Rectal smooth muscle tissue (tissue), 1 donor: ENCODE measurements at regions not wholly inside any gene's neighbourhood (a gene's known extent, or its start where the extent isn't known, plus 50 kb on each side); places are given as distances from the start of the nearest gene placed in this dataset.

Experiments used
- H3K27ac ChIP-seq: one replicate; pipeline ENCODE4 v1.7.0; 2013; ENCODE audit warnings: low read depth, low read length, inconsistent platforms
- H3K27me3 ChIP-seq: one replicate; pipeline ENCODE4 v1.7.0; 2013; ENCODE audit warnings: low read length; ENCODE audit not compliant: control insufficient read depth, insufficient read depth
- H3K36me3 ChIP-seq: one replicate; pipeline ENCODE4 v1.7.0; 2013; ENCODE audit warnings: low read length; ENCODE audit not compliant: control insufficient read depth, insufficient read depth
- H3K4me1 ChIP-seq: one replicate; pipeline ENCODE4 v1.7.0; 2013; ENCODE audit warnings: low read length; ENCODE audit not compliant: control insufficient read depth, insufficient read depth
- H3K4me3 ChIP-seq: one replicate; pipeline ENCODE4 v1.7.0; 2013; ENCODE audit warnings: low read length
- H3K9ac ChIP-seq: one replicate; pipeline ENCODE4 v1.7.0; 2013; ENCODE audit warnings: low read length

DNA sequence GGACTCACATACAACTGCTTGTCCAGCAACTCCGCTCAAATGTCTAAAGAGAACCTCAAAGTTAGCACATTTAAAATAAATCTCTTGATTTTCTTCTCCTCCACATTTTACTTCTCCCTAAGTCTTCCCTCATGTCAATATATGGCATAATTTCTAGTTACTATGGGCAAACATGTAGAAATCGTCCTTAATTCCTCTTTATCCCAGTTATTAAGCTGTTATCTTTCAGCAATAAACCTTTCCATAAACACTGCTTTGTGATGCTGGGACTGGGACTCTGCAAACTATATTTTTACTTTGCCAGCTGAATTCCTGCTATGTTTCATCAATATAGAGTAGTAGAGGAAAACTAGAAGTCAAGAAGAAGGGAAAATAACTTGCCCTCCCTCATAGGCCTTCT is 99.7 kb downstream of the KCNRG start:
- Histone ChIP-seq H3K36me3 (no peaks in the 10 kb centered on the region), H3K4me1 (no peaks in the 10 kb centered on the region), H3K4me3 (no peak overlapping the region), H3K27ac (no peak overlapping the region), H3K9ac (no peak overlapping the region), H3K27me3 (no peaks in the 10 kb centered on the region)

GRCh38 chr13:50115695-50116094 is 100.5 kb downstream of the KCNRG start:
- no peaks in the 10 kb centered on the region for H3K27me3 ChIP-seq
- H3K9ac ChIP-seq: no peak overlapping the region
- no peak overlapping the region for H3K27ac ChIP-seq
- no peaks in the 10 kb centered on the region for H3K4me1 ChIP-seq
- H3K4me3 ChIP-seq: no peak overlapping the region
- no peaks in the 10 kb centered on the region for H3K36me3 ChIP-seq

DNA sequence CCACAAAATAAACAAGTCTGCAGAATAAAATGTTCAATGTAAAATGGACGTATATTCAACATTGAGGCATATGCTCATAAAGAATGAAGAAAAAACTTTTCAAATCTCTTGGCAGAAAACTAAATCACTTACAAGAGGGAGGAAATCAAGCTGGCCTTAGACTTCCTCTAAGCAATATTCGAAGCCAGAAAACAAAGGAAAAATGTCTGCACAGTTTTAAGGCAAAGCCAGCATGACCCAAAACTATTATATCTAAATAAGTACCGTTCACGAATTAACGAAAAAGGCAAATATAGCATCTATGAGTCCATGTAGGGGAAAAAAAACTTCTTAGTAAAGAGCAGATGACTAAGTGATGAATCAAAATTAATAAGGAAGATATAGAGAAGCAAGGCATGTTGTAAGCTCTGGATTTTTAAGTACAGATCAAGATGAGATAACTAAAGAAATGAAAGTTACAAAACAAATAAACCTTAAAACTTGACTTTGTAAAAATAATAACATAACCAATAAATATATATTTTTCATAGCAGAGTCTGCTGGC is 101.3 kb downstream of the KCNRG start:
- Histone ChIP-seq H3K9ac (no peak overlapping the region), H3K36me3 (no peaks in the 10 kb centered on the region), H3K27me3 (no peaks in the 10 kb centered on the region), H3K4me1 (no peaks in the 10 kb centered on the region), H3K27ac (no peak overlapping the region), H3K4me3 (no peak overlapping the region)

DNA sequence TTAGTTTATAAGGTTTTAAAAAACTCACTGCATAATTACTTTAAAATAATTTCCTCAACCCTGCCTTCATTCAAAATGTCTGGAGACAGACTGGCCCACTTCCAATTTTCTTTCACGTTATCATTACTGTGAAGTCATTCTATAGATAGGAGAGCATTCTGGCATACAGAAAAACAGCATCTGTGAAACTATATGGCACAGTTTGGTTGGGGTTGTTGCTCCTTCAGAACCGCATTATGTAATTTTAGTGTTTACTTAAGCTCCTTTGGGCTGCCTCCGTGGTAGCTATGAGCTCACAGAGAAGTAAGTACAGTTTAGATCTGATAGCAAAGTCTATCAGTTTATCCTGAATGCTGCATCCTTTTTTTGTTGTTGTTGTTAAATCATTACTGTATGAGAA is 104.3 kb downstream of the KCNRG start:
- Histone ChIP-seq H3K4me1 (no peaks in the 10 kb centered on the region), H3K9ac (no peak overlapping the region), H3K27me3 (no peaks in the 10 kb centered on the region), H3K27ac (no peak overlapping the region), H3K4me3 (no peak overlapping the region), H3K36me3 (no peaks in the 10 kb centered on the region)

- no peaks in the 10 kb centered on the region for H3K4me1 ChIP-seq
- no peak overlapping the region for H3K4me3 ChIP-seq
- no peak overlapping the region for H3K9ac ChIP-seq
These were observed 107.2 kb downstream of the KCNRG start for GRCh38 chr13:50122455-50122854.

GRCh38 chr13:50123002-50123401 is 107.8 kb downstream of the KCNRG start:
- Histone ChIP-seq H3K4me1 (no peaks in the 10 kb centered on the region), H3K27me3 (no peaks in the 10 kb centered on the region), H3K27ac (peak overlapping the region; percentile 92), H3K9ac (no peak overlapping the region), H3K4me3 (peak overlapping the region; percentile 79), H3K36me3 (no peaks in the 10 kb centered on the region)

More at GRCh38 chr13:50122455-50122854, 107.2 kb downstream of the KCNRG start:
- H3K27ac ChIP-seq: no peak overlapping the region
- H3K36me3 ChIP-seq: no peaks in the 10 kb centered on the region
- H3K27me3 ChIP-seq: no peaks in the 10 kb centered on the region

- Histone ChIP-seq H3K36me3 (no peaks in the 10 kb centered on the region), H3K4me1 (no peaks in the 10 kb centered on the region), H3K27me3 (peaks cover 2% of the 10 kb centered on the region), H3K9ac (peak overlapping the region; percentile 88), H3K4me3 (peak overlapping the region; percentile 79), H3K27ac (peak overlapping the region; percentile 92)
These were observed 108.2 kb downstream of the KCNRG start for GRCh38 chr13:50123515-50123861.

DNA sequence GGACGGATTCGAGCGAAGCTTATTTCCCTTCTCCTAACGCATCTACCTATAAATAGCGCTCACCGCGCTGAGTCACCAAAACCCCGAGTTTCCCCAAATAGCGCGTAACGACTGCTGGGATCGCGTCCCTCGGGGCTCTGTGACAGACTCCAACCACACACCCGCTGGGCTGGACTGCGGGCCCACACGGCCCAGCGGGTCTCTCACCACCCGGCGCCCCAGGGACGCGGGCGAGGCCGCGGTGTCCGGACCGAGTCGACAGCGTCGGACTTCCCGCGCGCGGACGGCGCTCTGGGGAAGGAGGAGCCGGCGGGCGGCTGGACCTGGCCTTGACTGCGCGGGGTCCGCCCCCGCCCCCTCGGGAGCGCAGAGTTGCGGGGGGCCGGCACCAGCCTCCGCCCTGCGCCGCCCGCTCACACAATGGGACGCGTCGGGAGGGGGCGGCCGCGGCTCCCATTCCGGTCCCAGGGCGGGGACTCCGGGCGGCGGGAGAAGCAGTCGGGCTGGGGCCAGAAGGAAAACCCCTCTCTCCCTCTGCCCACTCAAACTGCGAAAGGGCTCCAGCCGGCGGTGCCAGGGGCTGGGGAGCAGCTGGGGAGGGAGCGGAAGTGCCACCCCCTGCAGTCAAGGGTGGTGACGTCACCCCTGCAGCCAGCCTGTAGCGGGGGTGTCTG is 108.8 kb downstream of the KCNRG start:
- Histone ChIP-seq H3K4me1 (no peaks in the 10 kb centered on the region), H3K9ac (peak overlapping the region; percentile 88), H3K4me3 (peak overlapping the region; percentile 79), H3K27ac (peak overlapping the region; percentile 92), H3K36me3 (no peaks in the 10 kb centered on the region), H3K27me3 (peaks cover 5% of the 10 kb centered on the region)

- no peaks in the 10 kb centered on the region for H3K4me1 ChIP-seq
- H3K4me3 ChIP-seq: peak overlapping the region; percentile 81
- peak overlapping the region; percentile 92 for H3K27ac ChIP-seq
- H3K27me3 ChIP-seq: peaks cover 11% of the 10 kb centered on the region
- no peaks in the 10 kb centered on the region for H3K36me3 ChIP-seq
- H3K9ac ChIP-seq: peak overlapping the region; percentile 60
These were observed 109.5 kb downstream of the KCNRG start for GRCh38 chr13:50124536-50125303.

DNA sequence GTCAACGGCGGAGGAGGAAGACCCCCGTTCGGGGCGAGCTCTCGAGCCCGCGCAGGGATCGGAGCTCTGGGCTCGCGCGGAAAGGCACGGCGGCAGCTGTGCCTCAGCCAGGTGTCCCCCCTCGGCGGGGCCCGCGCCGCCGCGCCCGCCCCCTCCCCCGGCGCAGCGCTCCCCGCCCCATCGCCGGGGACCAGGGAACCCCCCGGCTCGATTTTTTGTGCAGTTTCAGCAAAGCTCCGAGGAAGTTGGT is 110.0 kb downstream of the KCNRG start:
- Histone ChIP-seq H3K4me1 (no peaks in the 10 kb centered on the region), H3K36me3 (no peaks in the 10 kb centered on the region), H3K4me3 (peak overlapping the region; percentile 81), H3K27ac (peak overlapping the region; percentile 92), H3K9ac (peak overlapping the region; percentile 60), H3K27me3 (peaks cover 13% of the 10 kb centered on the region)

DNA sequence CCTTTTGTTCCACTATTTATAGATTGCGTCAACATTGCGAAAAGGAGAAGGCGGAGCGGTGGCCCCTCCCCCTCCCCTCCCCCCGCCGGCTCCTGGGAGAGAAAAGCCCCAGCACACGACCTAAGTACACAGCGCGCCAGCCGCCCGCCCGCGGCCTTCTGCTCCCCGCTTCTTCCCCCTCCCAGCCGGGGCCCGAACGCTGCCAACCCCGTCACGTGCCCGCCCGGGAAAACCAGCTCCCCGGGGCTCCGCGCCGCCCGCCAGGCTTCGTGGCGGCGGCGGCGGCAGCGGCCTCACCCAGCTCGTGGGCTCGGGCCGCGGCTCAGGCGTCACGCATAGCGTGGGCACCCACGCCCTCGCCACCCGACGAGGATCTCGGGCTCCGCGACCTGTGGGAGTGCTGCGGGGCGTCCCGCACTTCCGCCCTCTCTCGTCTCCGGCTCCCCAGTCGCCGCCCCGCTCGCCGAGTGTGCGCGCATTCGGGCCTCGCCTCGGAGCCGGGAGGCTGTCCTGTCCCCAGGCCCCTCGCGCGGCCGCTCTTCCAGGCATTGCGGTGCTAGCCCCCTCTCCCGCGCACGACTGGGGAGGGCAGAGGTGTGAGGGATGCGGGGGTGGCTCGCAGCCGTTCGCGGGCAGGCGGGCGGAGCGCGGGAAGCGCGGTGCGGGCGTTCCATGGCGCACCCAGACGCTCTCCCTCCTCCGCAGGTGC is 110.5 kb downstream of the KCNRG start:
- H3K36me3 ChIP-seq: no peaks in the 10 kb centered on the region
- peak overlapping the region; percentile 88 for H3K9ac ChIP-seq
- H3K4me1 ChIP-seq: no peaks in the 10 kb centered on the region
- peaks cover 17% of the 10 kb centered on the region for H3K27me3 ChIP-seq
- H3K27ac ChIP-seq: peak overlapping the region; percentile 92
- H3K4me3 ChIP-seq: peak overlapping the region; percentile 81

GRCh38 chr13:50126263-50126992 is 111.2 kb downstream of the KCNRG start:
- Histone ChIP-seq H3K4me3 (peak overlapping the region; percentile 81), H3K4me1 (no peaks in the 10 kb centered on the region), H3K27ac (peak overlapping the region; percentile 92), H3K36me3 (no peaks in the 10 kb centered on the region), H3K27me3 (peaks cover 23% of the 10 kb centered on the region), H3K9ac (peak overlapping the region; percentile 88)
